PFSK-1 (cell line): ENCODE measurements at regions not wholly inside any gene's neighbourhood (a gene's known extent, or its start where the extent isn't known, plus 50 kb on each side); places are given as distances from the start of the nearest gene placed in this dataset.

Experiments
- FOXP2 ChIP-seq: optimal IDR thresholded peaks from 2 replicates; pipeline ENCODE3; 2011; ENCODE audit warnings: borderline replicate concordance, control low read depth, inconsistent platforms; ENCODE audit not compliant: insufficient read depth; ENCODE audit errors: extremely low read length, extremely low read depth
- POLR2AphosphoS5 ChIP-seq: IDR thresholded peaks from 2 replicates; pipeline ENCODE4 v1.6.1; 2012; ENCODE audit warnings: low read depth, mild to moderate bottlenecking, control low read depth, low read length, moderate library complexity
- REST ChIP-seq, 2 experiments: IDR thresholded peaks; 2 replicates each; pipeline versions ENCODE4 v1.6.1 to v1.8.0; 2011 to 2012; ENCODE audit warnings: low read depth in 2 of 2, low read length in 2 of 2, control low read depth in 1 of 2, inconsistent platforms in 1 of 2, mild to moderate bottlenecking in 1 of 2, moderate library complexity in 1 of 2; ENCODE audit not compliant: insufficient read depth in 1 of 2
- SIN3A ChIP-seq: IDR thresholded peaks from 2 replicates; pipeline ENCODE4 v1.6.1; 2012; ENCODE audit warnings: mild to moderate bottlenecking, low read length, moderate library complexity, borderline replicate concordance; ENCODE audit not compliant: insufficient read depth
- TAF1 ChIP-seq: IDR thresholded peaks from 2 replicates; pipeline ENCODE4 v1.6.1; 2012; ENCODE audit warnings: low read length, control low read depth, borderline replicate concordance; ENCODE audit not compliant: insufficient read depth

DNA sequence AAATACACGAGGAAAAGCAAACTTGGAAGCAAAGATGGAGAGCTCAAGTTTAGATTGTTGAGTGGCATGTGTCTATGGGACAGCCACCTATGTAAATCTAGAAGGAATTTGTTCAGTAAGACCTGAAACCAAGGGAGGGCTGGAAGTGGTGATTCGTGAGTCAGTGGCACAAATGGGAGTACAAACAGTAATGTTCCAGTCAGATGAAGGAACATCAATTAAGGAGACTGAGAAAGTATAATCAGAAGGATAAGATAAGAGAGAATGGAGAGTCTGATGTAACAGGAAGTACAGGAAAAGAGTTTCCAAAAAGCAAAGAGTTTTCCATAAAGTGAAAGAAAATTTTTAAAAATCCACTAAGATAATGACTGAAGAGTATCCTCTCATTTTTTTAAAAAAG, 544.2 kb downstream of the KIF20B start:
- TF ChIP-seq POLR2AphosphoS5 (no peak), FOXP2 (no peak), REST (IDR thresholded peaks at IDR 0.05; ENCODE audit: insufficient read depth in 1 of 2, low read depth in 2 of 2, low read length in 2 of 2) (no peak), SIN3A (no peak), TAF1 (no peak)

DNA sequence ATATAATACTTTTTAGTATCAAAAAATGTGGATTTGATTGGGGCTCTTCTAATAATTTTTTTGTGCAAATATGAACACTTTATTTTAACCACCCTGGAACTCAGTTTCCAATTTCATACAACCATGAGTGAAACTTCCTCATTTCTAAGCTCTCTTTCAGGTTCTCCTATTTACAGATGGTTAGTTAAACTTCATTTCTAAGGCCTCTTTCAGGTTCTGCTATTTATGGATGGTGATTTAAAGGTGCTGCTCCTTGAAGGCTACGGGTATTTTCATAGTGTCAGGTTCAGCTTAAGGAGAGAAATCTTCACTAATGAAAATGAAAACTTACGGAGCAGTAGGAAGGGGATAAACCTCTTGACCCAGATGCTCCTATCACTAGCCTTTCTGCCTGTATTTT, 568.3 kb downstream of the KIF20B start:
- no peak for TF ChIP-seq FOXP2
- no peak for TF ChIP-seq POLR2AphosphoS5
- TF ChIP-seq REST (IDR thresholded peaks at IDR 0.05; ENCODE audit: insufficient read depth in 1 of 2, low read depth in 2 of 2, low read length in 2 of 2), result no peak
- TF ChIP-seq SIN3A, result no peak

- TF ChIP-seq POLR2AphosphoS5, result no peak
- no peak for TF ChIP-seq REST (IDR thresholded peaks at IDR 0.05; ENCODE audit: insufficient read depth in 1 of 2, low read depth in 2 of 2, low read length in 2 of 2)
- no peak for TF ChIP-seq SIN3A
- no peak for TF ChIP-seq TAF1
- no peak for TF ChIP-seq FOXP2
These were observed 573.5 kb downstream of the KIF20B start for GRCh38 chr10:90274721-90275468.

- TF ChIP-seq TAF1, result no peak
- no peak for TF ChIP-seq FOXP2
These were observed 575.6 kb downstream of the KIF20B start for GRCh38 chr10:90276894-90277475.

GRCh38 chr10:90286406-90286805, 571.4 kb downstream of the HTR7 start:
- TF ChIP-seq REST (IDR thresholded peaks at IDR 0.05; ENCODE audit: insufficient read depth in 1 of 2, low read depth in 2 of 2, low read length in 2 of 2), result no peak
- no peak for TF ChIP-seq POLR2AphosphoS5
- no peak for TF ChIP-seq SIN3A
- no peak for TF ChIP-seq FOXP2
